PC-9 (cell line): ENCODE measurements at regions not wholly inside any gene's neighbourhood (a gene's known extent, or its start where the extent isn't known, plus 50 kb on each side); places are given as distances from the start of the nearest gene placed in this dataset.

Experiments
- BruUV-seq: library from RNA; stranded (reverse); fragments of 400-500 nt; replicated peaks from 2 replicates; lab custom pipeline; 2021; lab: Mats Ljungman, UMichigan
- CTCF ChIA-PET: fragments of 300-600 bp; sonication (Branson Sonifier 250); formaldehyde crosslinking; loops from one replicate; lab custom pipeline; 2022; ENCODE audit warnings: antibody characterized with exemption; lab: Charles Lee
- POLR2A ChIA-PET: fragments of 300-600 bp; sonication (Branson Sonifier 250); formaldehyde crosslinking; loops from one replicate; lab custom pipeline; 2022; ENCODE audit warnings: antibody characterized with exemption; ENCODE audit not compliant: unreplicated experiment; lab: Charles Lee
- DNase-seq, 2 experiments: peaks; one replicate each; pipeline versions ENCODE4 v3.0.0 to v3.0.0-alpha.2; 2015 to 2022; ENCODE audit warnings: mixed read lengths in 1 of 2
- H2AFZ ChIP-seq: fragments of 200-600 bp; sonication (generic); 2 replicates; pipeline ENCODE4 v1.8.1; 2017; ENCODE audit warnings: antibody characterized with exemption
- H3F3A ChIP-seq: fragments of 200-600 bp; sonication (generic); 2 replicates; pipeline ENCODE4 v1.8.1; 2017; ENCODE audit warnings: antibody characterized with exemption, mild to moderate bottlenecking, low read depth; ENCODE audit not compliant: insufficient read depth
- H3K27ac ChIP-seq: fragments of 200-600 bp; sonication (generic); 2 replicates; pipeline ENCODE4 v1.6.1; 2016; ENCODE audit warnings: mixed run types
- H3K27me3 ChIP-seq: fragments of 200-600 bp; sonication (generic); 2 replicates; pipeline ENCODE4 v1.6.1; 2016; ENCODE audit warnings: low read depth, mixed run types; ENCODE audit not compliant: insufficient read depth
- H3K36me3 ChIP-seq: fragments of 200-600 bp; sonication (generic); 2 replicates; pipeline ENCODE4 v1.6.1; 2016; ENCODE audit warnings: low read depth, mixed run types
- H3K4me1 ChIP-seq: fragments of 200-600 bp; sonication (generic); replicated peaks from 2 replicates; pipeline ENCODE4 v1.6.1; 2016; ENCODE audit warnings: mixed run types; ENCODE audit not compliant: insufficient read depth
- H3K4me2 ChIP-seq: fragments of 200-600 bp; sonication (generic); 2 replicates; pipeline ENCODE4 v1.6.1; 2017; ENCODE audit warnings: mixed run types
- H3K4me3 ChIP-seq: fragments of 200-600 bp; sonication (generic); 2 replicates; pipeline ENCODE4 v1.6.1; 2016; ENCODE audit warnings: mixed run types
- H3K79me2 ChIP-seq: fragments of 200-600 bp; sonication (generic); 2 replicates; pipeline ENCODE4 v1.6.1; 2017; ENCODE audit warnings: low read depth, mixed run types
- H3K9me2 ChIP-seq: fragments of 200-600 bp; sonication (generic); 2 replicates; pipeline ENCODE4 v1.8.1; 2017; ENCODE audit warnings: mild to moderate bottlenecking; ENCODE audit not compliant: insufficient read depth
- H3K9me3 ChIP-seq: fragments of 200-600 bp; sonication (generic); 2 replicates; pipeline ENCODE4 v1.8.1; 2016; ENCODE audit warnings: low read depth; ENCODE audit not compliant: insufficient read depth
- H4K20me1 ChIP-seq: fragments of 200-600 bp; sonication (generic); 2 replicates; pipeline ENCODE4 v1.8.1; 2017; ENCODE audit not compliant: insufficient read depth
- EZH2 ChIP-seq: fragments of 200-600 bp; sonication (generic); IDR thresholded peaks from 2 replicates; pipeline ENCODE4 v1.8.0; 2017; ENCODE audit warnings: antibody characterized with exemption, low read depth
- intact Hi-C: fragments of 100-400 bp; cut with micrococcal nuclease; formaldehyde crosslinking; loops from one replicate; pipeline ENCODE4 v1.10.0; 2022; ENCODE audit not compliant: unreplicated experiment
- TF ChIP-seq, protein P1 (sequence below): fragments of 200-600 bp; sonication (generic); conservative IDR thresholded peaks from 2 replicates; pipeline ENCODE4 v1.6.1; 2017; ENCODE audit warnings: mixed run types, antibody characterized with exemption, mild to moderate bottlenecking, moderate library complexity

DNA sequence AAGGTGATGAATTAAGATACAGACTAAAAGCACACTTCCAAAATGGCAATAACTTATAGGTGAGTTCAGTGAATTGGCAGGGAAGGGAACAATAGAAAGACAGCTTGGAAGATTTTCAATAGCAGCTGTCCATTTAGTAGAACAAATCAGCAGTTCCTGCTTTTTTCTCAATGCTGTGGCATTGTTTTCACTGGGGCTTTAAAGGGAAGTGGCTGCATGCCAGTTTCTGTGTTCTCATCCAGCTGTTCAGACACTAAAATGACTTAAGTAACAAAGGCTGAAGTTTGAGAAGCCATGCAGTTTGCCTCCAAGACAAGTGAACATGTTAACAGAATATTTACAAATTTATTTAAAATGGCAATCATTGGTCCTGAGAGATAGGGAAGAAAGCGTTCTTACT lies 291.9 kb downstream of the FAM47A start:
- Histone ChIP-seq H2AFZ (no peak overlapping the region), H3K27me3 (no peaks in the 10 kb centered on the region), H3K4me1 (no peaks in the 10 kb centered on the region), H3K4me2 (no peak overlapping the region), H4K20me1 (no peaks in the 10 kb centered on the region; the same call in 1 of the 2 replicates), H3K36me3 (no peaks in the 10 kb centered on the region), H3F3A (no peaks in the 10 kb centered on the region), H3K79me2 (no peaks in the 10 kb centered on the region), H3K27ac (no peak overlapping the region), H3K9me2 (no peaks in the 10 kb centered on the region), H3K4me3 (no peak overlapping the region), H3K9me3 (no peaks in the 10 kb centered on the region)
- intact Hi-C loops: no loop called here
- ChIA-PET CTCF (no interaction called here), POLR2A (no interaction called here)
- no peak for DNase-seq
- no TSS peak for BruUV-seq
- TF ChIP-seq, protein P1, sequence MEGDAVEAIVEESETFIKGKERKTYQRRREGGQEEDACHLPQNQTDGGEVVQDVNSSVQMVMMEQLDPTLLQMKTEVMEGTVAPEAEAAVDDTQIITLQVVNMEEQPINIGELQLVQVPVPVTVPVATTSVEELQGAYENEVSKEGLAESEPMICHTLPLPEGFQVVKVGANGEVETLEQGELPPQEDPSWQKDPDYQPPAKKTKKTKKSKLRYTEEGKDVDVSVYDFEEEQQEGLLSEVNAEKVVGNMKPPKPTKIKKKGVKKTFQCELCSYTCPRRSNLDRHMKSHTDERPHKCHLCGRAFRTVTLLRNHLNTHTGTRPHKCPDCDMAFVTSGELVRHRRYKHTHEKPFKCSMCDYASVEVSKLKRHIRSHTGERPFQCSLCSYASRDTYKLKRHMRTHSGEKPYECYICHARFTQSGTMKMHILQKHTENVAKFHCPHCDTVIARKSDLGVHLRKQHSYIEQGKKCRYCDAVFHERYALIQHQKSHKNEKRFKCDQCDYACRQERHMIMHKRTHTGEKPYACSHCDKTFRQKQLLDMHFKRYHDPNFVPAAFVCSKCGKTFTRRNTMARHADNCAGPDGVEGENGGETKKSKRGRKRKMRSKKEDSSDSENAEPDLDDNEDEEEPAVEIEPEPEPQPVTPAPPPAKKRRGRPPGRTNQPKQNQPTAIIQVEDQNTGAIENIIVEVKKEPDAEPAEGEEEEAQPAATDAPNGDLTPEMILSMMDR: no peak
- TF ChIP-seq EZH2: no peak

DNA sequence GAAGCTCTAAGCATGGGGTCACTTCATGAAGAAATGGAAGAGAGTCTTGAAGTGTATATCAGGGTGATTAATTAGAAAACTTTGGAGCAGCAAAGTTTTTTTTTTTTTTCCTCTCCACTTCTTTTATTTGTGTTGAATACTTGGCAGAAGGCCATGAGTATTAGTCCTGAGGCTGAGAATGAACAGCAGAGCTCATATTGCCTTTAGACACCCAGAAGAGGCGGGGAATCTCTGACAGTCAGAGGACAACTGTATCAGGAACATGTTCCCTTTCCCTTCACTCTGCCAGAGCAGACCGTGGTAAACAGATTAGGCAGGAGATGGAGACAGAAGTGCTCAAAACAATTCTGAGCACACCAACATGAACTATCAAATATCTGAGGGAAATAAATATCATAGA lies 300.9 kb downstream of the FAM47A start:
- TF ChIP-seq EZH2: no peak
- TF ChIP-seq, protein P1: no peak
- CTCF ChIA-PET: interaction anchor here (0.6 kb wide), 1 partner anchor 76 kb away, joined by 4 read pairs; no protein-coding TSS in a partner anchor

DNA sequence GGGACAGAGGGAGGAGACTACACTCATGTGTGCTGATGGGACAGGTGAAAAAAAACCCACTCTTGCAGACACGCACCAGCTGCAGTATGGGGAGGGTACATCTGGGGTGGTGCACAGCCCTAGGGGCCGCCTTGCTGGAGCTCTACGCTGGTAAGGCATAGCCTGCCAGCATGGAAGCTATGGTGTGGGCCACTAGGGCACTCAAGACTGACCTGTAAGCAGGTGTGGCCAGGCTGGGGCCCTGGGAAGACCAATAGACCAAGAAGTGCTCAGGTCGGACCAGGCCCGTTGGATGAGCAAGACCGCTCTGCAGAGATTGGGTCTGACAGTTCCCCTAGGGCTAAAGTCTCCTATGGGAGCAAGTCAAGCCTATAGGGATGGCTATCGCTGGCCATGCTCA lies 314.8 kb downstream of the FAM47A start:
- H3K4me3 ChIP-seq: no peak overlapping the region
- no peaks in the 10 kb centered on the region for H4K20me1 ChIP-seq
- H3K27ac ChIP-seq: no peak overlapping the region
- no peaks in the 10 kb centered on the region for H3K79me2 ChIP-seq
- H3K9me2 ChIP-seq: no peaks in the 10 kb centered on the region
- no peak for DNase-seq
- no peaks in the 10 kb centered on the region for H3K36me3 ChIP-seq
- no peaks in the 10 kb centered on the region for H3K9me3 ChIP-seq
- POLR2A ChIA-PET: no interaction called here
- intact Hi-C loops: no loop called here
- no peak overlapping the region for H2AFZ ChIP-seq
- H3K4me1 ChIP-seq: no peaks in the 10 kb centered on the region
- no peaks in the 10 kb centered on the region for H3K27me3 ChIP-seq
- TF ChIP-seq, protein P1: no peak
- TF ChIP-seq EZH2: no peak
- no peak overlapping the region for H3K4me2 ChIP-seq
- CTCF ChIA-PET: no interaction called here
- no peaks in the 10 kb centered on the region for H3F3A ChIP-seq
- no TSS peak for BruUV-seq

More for the DNA sequence above, 300.9 kb downstream of the FAM47A start:
- Histone ChIP-seq H3K4me2 (peak overlapping the region; percentile 29; the same call in 1 of the 2 replicates), H3K9me2 (no peaks in the 10 kb centered on the region), H3K36me3 (no peaks in the 10 kb centered on the region; the same call in 1 of the 2 replicates), H3K79me2 (0 out of 2 replicates have a peak, but pooled peaks cover 7% of the 10 kb centered on the region), H2AFZ (no peak overlapping the region), H3K9me3 (no peaks in the 10 kb centered on the region), H3K27me3 (no peaks in the 10 kb centered on the region), H3K4me3 (no peak overlapping the region), H3K27ac (peak overlapping the region; percentile 16; the same call in 1 of the 2 replicates), H4K20me1 (no peaks in the 10 kb centered on the region), H3F3A (no peaks in the 10 kb centered on the region), H3K4me1 (peaks cover 10% of the 10 kb centered on the region; the same call in 1 of the 2 replicates)
- no TSS peak for BruUV-seq
- POLR2A ChIA-PET: no interaction called here
- intact Hi-C loops: no loop called here
- peak; percentile 25 to 48 for DNase-seq
